ENCODE measurements at regions not wholly inside any gene's neighbourhood (a gene's known extent, or its start where the extent isn't known, plus 50 kb on each side); places are given as distances from the start of the nearest gene placed in this dataset.
A peak's percentile ranks its signal among the peaks of the same experiment; 100 is the strongest.
"Not testable (repeated sequence)": the region's sequence is repeated elsewhere in the genome, so short reads cannot be mapped to it uniquely, and the experiment has no call there.

- DNase-seq = no peak
Observed at GRCh38 chr3:106421426-106421825, 552.6 kb upstream of the CBLB start.

GRCh38 chr3:106421909-106422308, 553.1 kb upstream of the CBLB start:
- DNase-seq = no peak

GRCh38 chr3:106423321-106424225, 554.8 kb upstream of the CBLB start:
- DNase-seq = peak; percentile 33

- DNase-seq = no peak
Observed at GRCh38 chr3:106425026-106425425, 556.2 kb upstream of the CBLB start.

- no peak for DNase-seq
Observed at GRCh38 chr3:106425916-106426315, 557.1 kb upstream of the CBLB start.

- DNase-seq = peak; percentile 15
Observed at GRCh38 chr3:106428565-106428994, 559.8 kb upstream of the CBLB start.

GRCh38 chr3:106431721-106432120, 562.9 kb upstream of the CBLB start:
- DNase-seq = no peak

- no peak for DNase-seq
Observed at GRCh38 chr3:106435899-106436453, 567.2 kb upstream of the CBLB start.

GRCh38 chr3:106438887-106439286, 570.1 kb upstream of the CBLB start:
- DNase-seq = no peak

GRCh38 chr3:106440672-106441071, 571.9 kb upstream of the CBLB start:
- DNase-seq = no peak

- no peak for DNase-seq
Observed at GRCh38 chr3:106446271-106446670, 577.5 kb upstream of the CBLB start.

- DNase-seq = no peak
Observed at GRCh38 chr3:106447723-106448301, 579.0 kb upstream of the CBLB start.

- not testable (repeated sequence) for DNase-seq
Observed at GRCh38 chr3:106448372-106448966, 579.7 kb upstream of the CBLB start.

- DNase-seq = no peak
Observed at GRCh38 chr3:106452096-106452495, 583.3 kb upstream of the CBLB start.

- no peak for DNase-seq
Observed at GRCh38 chr3:106454497-106454896, 585.7 kb upstream of the CBLB start.

- peak; percentile 4 for DNase-seq
Observed at GRCh38 chr3:106457281-106458180, 588.7 kb upstream of the CBLB start.

GRCh38 chr3:106458952-106459351, 590.1 kb upstream of the CBLB start:
- no peak for DNase-seq

- no peak for DNase-seq
Observed at GRCh38 chr3:106466881-106467280, 598.1 kb upstream of the CBLB start.

- DNase-seq = peak; percentile 18
Observed at GRCh38 chr3:106473576-106474475, 605.0 kb upstream of the CBLB start.

- DNase-seq = no peak
Observed at GRCh38 chr3:106482451-106482850, 613.6 kb upstream of the CBLB start.

- no peak for DNase-seq
Observed at GRCh38 chr3:106485217-106485616, 616.4 kb upstream of the CBLB start.
